B cell (primary cell): ENCODE measurements at regions not wholly inside any gene's neighbourhood (a gene's known extent, or its start where the extent isn't known, plus 50 kb on each side); places are given as distances from the start of the nearest gene placed in this dataset.

Experiments used
- ATAC-seq: fragments of 200-7000 bp; cut with Tn5 transposase; one replicate; pipeline ENCODE4 v1.10.0; 2021; ENCODE audit warnings: low read depth, mild to moderate bottlenecking, moderate number of reproducible peaks, moderate library complexity
- CTCF ChIA-PET: fragments of 350-600 bp; sonication (Branson Sonifier 250); formaldehyde crosslinking; loops from one replicate; lab custom pipeline; 2021; ENCODE audit warnings: antibody characterized with exemption, inconsistent platforms; lab: Charles Lee
- POLR2A ChIA-PET: fragments of 350-600 bp; sonication (Branson Sonifier 250); formaldehyde crosslinking; loops from one replicate; lab custom pipeline; 2021; ENCODE audit warnings: antibody characterized with exemption; lab: Charles Lee
- DNase-seq: peaks from one replicate; pipeline ENCODE4 v3.0.0; 2013
- H2AFZ ChIP-seq: 2 replicates; pipeline ENCODE4 v1.6.1; 2012; ENCODE audit warnings: mild to moderate bottlenecking, low read depth, low read length; ENCODE audit not compliant: insufficient read depth, poor library complexity, severe bottlenecking
- H3K27ac ChIP-seq, 2 donors: 1 replicate in 1 of 2; 2 replicates in 1 of 2; pipeline ENCODE4 v1.5.1; 2012 to 2013; ENCODE audit warnings: low read length in 2 of 2, mild to moderate bottlenecking in 2 of 2, moderate library complexity in 1 of 2
- H3K27me3 ChIP-seq, 4 experiments: fragments of 200-600 bp in 1 of 4; sonication (generic) in 1 of 4; replicated peaks in 1 of 4; 1 replicate in 2 of 4; 2 replicates in 2 of 4; pipeline versions ENCODE4 v1.6.1 to v1.7.0; 2013 to 2016; ENCODE audit warnings: low read length in 3 of 4, mild to moderate bottlenecking in 2 of 4, mixed read lengths in 1 of 4, moderate library complexity in 1 of 4; ENCODE audit not compliant: insufficient read depth in 4 of 4, control insufficient read depth in 3 of 4; ENCODE audit errors: control extremely low read depth in 1 of 4
- H3K36me3 ChIP-seq, 2 experiments: replicated peaks in 1 of 2; 1 replicate in 1 of 2; 2 replicates in 1 of 2; pipeline versions ENCODE4 v1.6.1 to v1.7.1; 2013; ENCODE audit warnings: low read length in 1 of 2; ENCODE audit not compliant: insufficient read depth in 2 of 2, control insufficient read depth in 1 of 2; ENCODE audit errors: control extremely low read depth in 1 of 2, extremely low read depth in 1 of 2
- H3K4me1 ChIP-seq, 2 donors: fragments of 200-600 bp in 1 of 2; sonication (generic) in 1 of 2; 1 replicate in 1 of 2; 2 replicates in 1 of 2; pipeline versions ENCODE4 v1.5.1 to v1.6.1; 2013 to 2017; ENCODE audit warnings: low read length in 2 of 2; ENCODE audit not compliant: control insufficient read depth in 2 of 2, insufficient read depth in 2 of 2
- H3K4me2 ChIP-seq: replicated peaks from 2 replicates; pipeline ENCODE3; 2012; ENCODE audit warnings: mild to moderate bottlenecking, low read depth, low read length; ENCODE audit not compliant: poor library complexity, severe bottlenecking
- H3K4me3 ChIP-seq, 5 experiments: fragments of 200-600 bp in 1 of 5; sonication (generic) in 1 of 5; 1 replicate in 3 of 5; 2 replicates in 2 of 5; pipeline versions ENCODE4 v1.5.1 to v1.7.0; 2011 to 2016; ENCODE audit warnings: low read length in 4 of 5, mild to moderate bottlenecking in 4 of 5, low read depth in 2 of 5, control low read depth in 1 of 5, moderate library complexity in 1 of 5; ENCODE audit not compliant: insufficient read depth in 1 of 5; ENCODE audit errors: control extremely low read depth in 1 of 5, extremely low read depth in 1 of 5
- H3K79me2 ChIP-seq: fragments of 200-600 bp; sonication (generic); one replicate; pipeline ENCODE4 v1.6.0; 2016; ENCODE audit warnings: low read length; ENCODE audit not compliant: control insufficient read depth, insufficient read depth
- H3K9ac ChIP-seq: fragments of 200-600 bp; sonication (generic); 2 replicates; pipeline ENCODE4 v1.6.1; 2017; ENCODE audit warnings: mild to moderate bottlenecking, low read length, moderate library complexity
- H3K9me3 ChIP-seq, 3 donors: one replicate each; pipeline versions ENCODE4 v1.6.1 to v1.7.1; 2013; ENCODE audit warnings: low read length in 2 of 3; ENCODE audit not compliant: control insufficient read depth in 2 of 3, insufficient read depth in 1 of 3; ENCODE audit errors: control extremely low read depth in 1 of 3
- H4K20me1 ChIP-seq: 2 replicates; pipeline ENCODE4 v1.6.0; 2012; ENCODE audit warnings: mild to moderate bottlenecking, low read length; ENCODE audit not compliant: insufficient read depth, control insufficient read depth, poor library complexity, severe bottlenecking
- H3K27ac Mint-ChIP-seq: one replicate; pipeline ENCODE4 v1.8.0; 2021; ENCODE audit warnings: mixed read lengths
- H3K27me3 Mint-ChIP-seq: one replicate; pipeline ENCODE4 v1.8.0; 2021; ENCODE audit warnings: mixed read lengths
- H3K4me1 Mint-ChIP-seq: one replicate; pipeline ENCODE4 v1.8.0; 2021; ENCODE audit warnings: mixed read lengths
- H3K4me3 Mint-ChIP-seq: one replicate; pipeline ENCODE4 v1.8.0; 2021; ENCODE audit warnings: mixed read lengths
- H3K9me3 Mint-ChIP-seq: one replicate; pipeline ENCODE4 v1.8.0; 2022; ENCODE audit warnings: mixed read lengths; ENCODE audit not compliant: insufficient read depth
- CTCF ChIP-seq: fragments of 200-600 bp; IDR thresholded peaks from one replicate; pipeline ENCODE4 v1.8.0; 2022; ENCODE audit warnings: antibody characterized with exemption, mild to moderate bottlenecking
- EZH2 ChIP-seq: IDR thresholded peaks from 2 replicates; pipeline ENCODE4 v1.6.1; 2012; ENCODE audit warnings: borderline replicate concordance, low read depth, mild to moderate bottlenecking, moderate library complexity, low read length; ENCODE audit not compliant: insufficient read depth, poor library complexity, severe bottlenecking
- WGBS: methylation state at CpG from one replicate; pipeline ENCODE4 v1.1.5; 2013; ENCODE audit warnings: missing lambda C conversion rate; ENCODE audit not compliant: insufficient coverage; 5-methylcytosine and 5-hydroxymethylcytosine counted together
- intact Hi-C: fragments of 100-400 bp; cut with micrococcal nuclease; formaldehyde crosslinking; loops from one replicate; pipeline ENCODE4 v1.10.0; 2022

GRCh38 chr1:173295995-173296394 lies 88.9 kb upstream of the TNFSF4 start:
- H3K27ac ChIP-seq, result no peak overlapping the region
- no peaks in the 10 kb centered on the region for H4K20me1 ChIP-seq
- intact Hi-C loops, result no loop called here
- Mint-ChIP-seq H3K27ac (no peak overlapping the region), H3K4me1 (peaks cover 17% of the 10 kb centered on the region), H3K9me3 (peaks cover 10% of the 10 kb centered on the region), H3K4me3 (no peak overlapping the region), H3K27me3 (no peaks in the 10 kb centered on the region)
- H3K9me3 ChIP-seq, result no peaks in the 10 kb centered on the region
- DNase-seq, result no peak
- ChIA-PET POLR2A (no interaction called here), CTCF (interaction anchor here (1.2 kb wide), 1 partner anchor 93 kb away, joined by 3 read pairs; no protein-coding TSS in a partner anchor)
- no peaks in the 10 kb centered on the region for H3K79me2 ChIP-seq
- H3K36me3 ChIP-seq, result no peaks in the 10 kb centered on the region
- H3K27me3 ChIP-seq, result no peaks in the 10 kb centered on the region
- no peak overlapping the region for H3K9ac ChIP-seq
- no peak for ATAC-seq
- peaks cover 12% of the 10 kb centered on the region in 2 donors for H3K4me1 ChIP-seq
- H2AFZ ChIP-seq, result no peak overlapping the region
- H3K4me2 ChIP-seq, result no peak overlapping the region
- whole genome bisulfite sequencing, result no CpG with 5 or more reads among the region's 1 CpG
- no peak for TF ChIP-seq EZH2
- TF ChIP-seq CTCF, result no peak
- no peak overlapping the region for H3K4me3 ChIP-seq

DNA sequence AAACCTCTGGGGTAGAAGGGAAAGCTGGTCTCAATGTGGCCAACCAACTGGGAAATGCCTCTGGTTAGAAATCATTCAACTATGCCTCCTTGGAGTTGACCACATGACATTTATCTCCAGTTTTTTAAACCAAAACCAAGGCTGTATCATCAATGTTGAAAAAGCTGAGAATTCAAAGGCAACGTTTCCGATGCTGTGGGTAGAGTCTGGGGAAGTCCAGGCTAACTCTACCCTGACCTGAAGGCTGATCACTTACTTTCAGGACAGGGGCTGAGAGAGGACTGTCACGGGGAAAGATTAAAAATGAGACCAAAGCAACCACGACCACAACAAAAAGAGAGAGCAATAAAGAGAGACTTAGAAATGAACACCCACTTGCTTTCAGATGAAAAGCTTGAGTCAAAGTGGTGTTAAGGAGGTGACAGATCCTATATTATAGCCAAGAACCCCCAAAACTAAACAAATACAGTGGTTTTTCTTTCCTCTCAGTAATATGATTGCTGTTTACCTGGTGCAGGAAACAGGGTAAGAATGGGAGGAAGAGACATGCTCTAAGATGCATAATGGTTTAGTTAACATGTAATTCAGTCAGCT lies 90.8 kb upstream of the TNFSF4 start:
- no peak overlapping the region for H3K9ac ChIP-seq
- H3K4me2 ChIP-seq, result peak overlapping the region; percentile 17
- H3K9me3 ChIP-seq, result no peaks in the 10 kb centered on the region
- H3K4me3 ChIP-seq, result no peak overlapping the region
- H3K27me3 ChIP-seq, result no peaks in the 10 kb centered on the region
- 20% methylated on average over 1 of the region's 4 CpGs for WGBS
- ATAC-seq (no peak), DNase-seq (peak; percentile 5)
- peaks cover 12% of the 10 kb centered on the region in 2 donors for H3K4me1 ChIP-seq
- peak overlapping the region; percentile 2 for H3K27ac Mint-ChIP-seq
- CTCF ChIA-PET, result no interaction called here
- no peaks in the 10 kb centered on the region for H3K27me3 Mint-ChIP-seq
- H4K20me1 ChIP-seq, result no peaks in the 10 kb centered on the region
- H3K79me2 ChIP-seq, result no peaks in the 10 kb centered on the region
- H3K4me1 Mint-ChIP-seq, result peaks cover 17% of the 10 kb centered on the region
- H3K36me3 ChIP-seq, result no peaks in the 10 kb centered on the region
- intact Hi-C loops, result no loop called here
- POLR2A ChIA-PET, result no interaction called here
- no peaks in the 10 kb centered on the region for H3K9me3 Mint-ChIP-seq
- H3K4me3 Mint-ChIP-seq, result peak overlapping the region; percentile 9
- peak overlapping the region; percentile 48 for H2AFZ ChIP-seq
- no peak overlapping the region for H3K27ac ChIP-seq
- TF ChIP-seq CTCF (no peak), EZH2 (no peak)
